ENCODE measurements at regions not wholly inside any gene's neighbourhood (a gene's known extent, or its start where the extent isn't known, plus 50 kb on each side); places are given as distances from the start of the nearest gene placed in this dataset.

- H3K4me1 ChIP-seq (ENCODE audit: insufficient read depth, low read length), result no peaks in the 10 kb centered on the region
- TF ChIP-seq EZH2 (IDR thresholded peaks at IDR 0.05; ENCODE audit: borderline replicate concordance, low read depth, low read length, severe bottlenecking) (no peak), CTCF (IDR thresholded peaks at IDR 0.05; ENCODE audit: borderline replicate concordance, extremely low read depth, low read length, poor library complexity, severe bottlenecking) (no peak)
- no peak for DNase-seq
- no peak overlapping the region for H3K9ac ChIP-seq (ENCODE audit: low read depth, low read length)
- no peak overlapping the region for H2AFZ ChIP-seq (ENCODE audit: low read depth, low read length)
- ATAC-seq (ENCODE audit: insufficient read depth, low read depth), result no peak
- no peaks in the 10 kb centered on the region for H3K36me3 ChIP-seq (ENCODE audit: insufficient read depth, low read length)
- no peaks in the 10 kb centered on the region for H3K79me2 ChIP-seq (ENCODE audit: insufficient read depth, low read length)
- H3K27ac ChIP-seq (ENCODE audit: low read length), result no peak overlapping the region
- no peaks in the 10 kb centered on the region for H3K27me3 ChIP-seq (ENCODE audit: insufficient read depth, low read length, poor library complexity)
- no peak overlapping the region for H3K4me3 ChIP-seq (ENCODE audit: low read depth in 1 of 2, low read length in 2 of 2)
- no peaks in the 10 kb centered on the region for H4K20me1 ChIP-seq (ENCODE audit: insufficient read depth, low read length)
- H3K9me3 ChIP-seq (ENCODE audit: insufficient read depth, low read length, severe bottlenecking), result no peaks in the 10 kb centered on the region
- H3K4me2 ChIP-seq (ENCODE audit: insufficient read depth, low read length), result no peak overlapping the region
These were observed 379.3 kb upstream of the NCAM2 start for GRCh38 chr21:20618878-20619277.

- Histone ChIP-seq H3K9ac (ENCODE audit: low read depth, low read length) (no peak overlapping the region), H4K20me1 (ENCODE audit: insufficient read depth, low read length) (no peaks in the 10 kb centered on the region), H3K27ac (ENCODE audit: low read length) (no peak overlapping the region), H3K4me2 (ENCODE audit: insufficient read depth, low read length) (no peak overlapping the region), H3K27me3 (ENCODE audit: insufficient read depth, low read length, poor library complexity) (no peaks in the 10 kb centered on the region), H3K4me1 (ENCODE audit: insufficient read depth, low read length) (no peaks in the 10 kb centered on the region), H2AFZ (ENCODE audit: low read depth, low read length) (no peak overlapping the region), H3K79me2 (ENCODE audit: insufficient read depth, low read length) (no peaks in the 10 kb centered on the region), H3K4me3 (ENCODE audit: low read depth in 1 of 2, low read length in 2 of 2) (no peak overlapping the region), H3K9me3 (ENCODE audit: insufficient read depth, low read length, severe bottlenecking) (no peaks in the 10 kb centered on the region), H3K36me3 (ENCODE audit: insufficient read depth, low read length) (no peaks in the 10 kb centered on the region)
- no peak for ATAC-seq (ENCODE audit: insufficient read depth, low read depth)
- no peak for DNase-seq
- no peak for TF ChIP-seq EZH2 (IDR thresholded peaks at IDR 0.05; ENCODE audit: borderline replicate concordance, low read depth, low read length, severe bottlenecking)
- no peak for TF ChIP-seq CTCF (IDR thresholded peaks at IDR 0.05; ENCODE audit: borderline replicate concordance, extremely low read depth, low read length, poor library complexity, severe bottlenecking)
These were observed 370.6 kb upstream of the NCAM2 start for GRCh38 chr21:20627594-20627993.

GRCh38 chr21:20631633-20632032, 366.6 kb upstream of the NCAM2 start:
- Histone ChIP-seq H2AFZ (ENCODE audit: low read depth, low read length) (no peak overlapping the region), H3K79me2 (ENCODE audit: insufficient read depth, low read length) (no peaks in the 10 kb centered on the region), H4K20me1 (ENCODE audit: insufficient read depth, low read length) (no peaks in the 10 kb centered on the region), H3K4me3 (ENCODE audit: low read depth in 1 of 2, low read length in 2 of 2) (no peak overlapping the region), H3K4me2 (ENCODE audit: insufficient read depth, low read length) (no peak overlapping the region), H3K27me3 (ENCODE audit: insufficient read depth, low read length, poor library complexity) (no peaks in the 10 kb centered on the region), H3K4me1 (ENCODE audit: insufficient read depth, low read length) (no peaks in the 10 kb centered on the region), H3K9me3 (ENCODE audit: insufficient read depth, low read length, severe bottlenecking) (no peaks in the 10 kb centered on the region), H3K27ac (ENCODE audit: low read length) (no peak overlapping the region), H3K9ac (ENCODE audit: low read depth, low read length) (no peak overlapping the region), H3K36me3 (ENCODE audit: insufficient read depth, low read length) (no peaks in the 10 kb centered on the region)
- TF ChIP-seq CTCF (IDR thresholded peaks at IDR 0.05; ENCODE audit: borderline replicate concordance, extremely low read depth, low read length, poor library complexity, severe bottlenecking), result no peak
- no peak for TF ChIP-seq EZH2 (IDR thresholded peaks at IDR 0.05; ENCODE audit: borderline replicate concordance, low read depth, low read length, severe bottlenecking)
- DNase-seq (no peak), ATAC-seq (ENCODE audit: insufficient read depth, low read depth) (no peak)

GRCh38 chr21:20639026-20639425, 359.2 kb upstream of the NCAM2 start:
- no peak for DNase-seq
- ATAC-seq (ENCODE audit: insufficient read depth, low read depth), result no peak
- no peak overlapping the region for H3K9ac ChIP-seq (ENCODE audit: low read depth, low read length)
- no peak overlapping the region for H3K4me2 ChIP-seq (ENCODE audit: insufficient read depth, low read length)
- no peak overlapping the region for H2AFZ ChIP-seq (ENCODE audit: low read depth, low read length)
- H3K27me3 ChIP-seq (ENCODE audit: insufficient read depth, low read length, poor library complexity), result no peaks in the 10 kb centered on the region
- H3K36me3 ChIP-seq (ENCODE audit: insufficient read depth, low read length), result no peaks in the 10 kb centered on the region
- H3K79me2 ChIP-seq (ENCODE audit: insufficient read depth, low read length), result no peaks in the 10 kb centered on the region
- H3K4me3 ChIP-seq (ENCODE audit: low read depth in 1 of 2, low read length in 2 of 2), result no peak overlapping the region
- TF ChIP-seq EZH2 (IDR thresholded peaks at IDR 0.05; ENCODE audit: borderline replicate concordance, low read depth, low read length, severe bottlenecking) (no peak), CTCF (IDR thresholded peaks at IDR 0.05; ENCODE audit: borderline replicate concordance, extremely low read depth, low read length, poor library complexity, severe bottlenecking) (no peak)
- H3K4me1 ChIP-seq (ENCODE audit: insufficient read depth, low read length), result no peaks in the 10 kb centered on the region
- no peak overlapping the region for H3K27ac ChIP-seq (ENCODE audit: low read length)
- no peaks in the 10 kb centered on the region for H3K9me3 ChIP-seq (ENCODE audit: insufficient read depth, low read length, severe bottlenecking)
- no peaks in the 10 kb centered on the region for H4K20me1 ChIP-seq (ENCODE audit: insufficient read depth, low read length)

Data from DND-41 (cell line).